ENCODE measurements at regions not wholly inside any gene's neighbourhood (a gene's known extent, or its start where the extent isn't known, plus 50 kb on each side); places are given as distances from the start of the nearest gene placed in this dataset.
A peak's percentile ranks its signal among the peaks of the same experiment; 100 is the strongest.

- DNase-seq: no peak
Observed at GRCh38 chr1:231108516-231109302, 53.1 kb upstream of the TRIM67 start.

GRCh38 chr1:231107600-231108326 is 54.1 kb upstream of the TRIM67 start:
- DNase-seq: no peak

GRCh38 chr1:231107151-231107550 is 54.7 kb upstream of the TRIM67 start:
- DNase-seq: no peak

GRCh38 chr1:231106347-231106746 is 55.5 kb upstream of the TRIM67 start:
- no peak for DNase-seq

- DNase-seq: no peak
Observed at GRCh38 chr1:231104917-231105316, 56.9 kb upstream of the TRIM67 start.

GRCh38 chr1:231103961-231104360 is 57.9 kb upstream of the TRIM67 start:
- DNase-seq: no peak

- no peak for DNase-seq
Observed at GRCh38 chr1:231099996-231100767, 60.1 kb upstream of the FAM89A start.

- no peak for DNase-seq
Observed at GRCh38 chr1:231099311-231099710, 59.3 kb upstream of the FAM89A start.

GRCh38 chr1:231095595-231095994 is 55.5 kb upstream of the FAM89A start:
- DNase-seq: no peak

GRCh38 chr1:231094421-231094820 is 54.4 kb upstream of the FAM89A start:
- DNase-seq: no peak

GRCh38 chr1:231093156-231093922 is 53.3 kb upstream of the FAM89A start:
- no peak for DNase-seq

- no peak for DNase-seq
Observed at GRCh38 chr1:231092380-231092779, 52.3 kb upstream of the FAM89A start.

GRCh38 chr1:231091831-231092301 is 51.8 kb upstream of the FAM89A start:
- DNase-seq: peak; percentile 43

- DNase-seq: no peak
Observed at GRCh38 chr1:231091415-231091814, 51.4 kb upstream of the FAM89A start.
